ENCODE measurements at regions not wholly inside any gene's neighbourhood (a gene's known extent, or its start where the extent isn't known, plus 50 kb on each side); places are given as distances from the start of the nearest gene placed in this dataset.

- TF ChIP-seq CTCF (IDR thresholded peaks at IDR 0.05; ENCODE audit: low read depth, low read length) (no peak), EZH2phosphoT487 (IDR thresholded peaks at IDR 0.05; ENCODE audit: low read depth) (no peak)
Measured at GRCh38 chr11:134541951-134542350, 129.9 kb upstream of the B3GAT1 start.
